ENCODE measurements at regions not wholly inside any gene's neighbourhood (a gene's known extent, or its start where the extent isn't known, plus 50 kb on each side); places are given as distances from the start of the nearest gene placed in this dataset.
"Not testable (repeated sequence)": the region's sequence is repeated elsewhere in the genome, so short reads cannot be mapped to it uniquely, and the experiment has no call there.

- no peak for DNase-seq
These were observed 217.5 kb downstream of the RAP2B start for GRCh38 chr3:153379516-153379915.

- DNase-seq, result no peak
These were observed 223.3 kb downstream of the RAP2B start for GRCh38 chr3:153385343-153385742.

- no peak for DNase-seq
These were observed 230.3 kb downstream of the RAP2B start for GRCh38 chr3:153392363-153392762.

GRCh38 chr3:153394017-153394416 lies 232.0 kb downstream of the RAP2B start:
- DNase-seq, result no peak

- no peak for DNase-seq
These were observed 234.6 kb downstream of the RAP2B start for GRCh38 chr3:153396581-153396980.

GRCh38 chr3:153397794-153398193 lies 235.8 kb downstream of the RAP2B start:
- no peak for DNase-seq

GRCh38 chr3:153399636-153400035 lies 237.6 kb downstream of the RAP2B start:
- DNase-seq, result no peak

- DNase-seq, result no peak
These were observed 238.6 kb downstream of the RAP2B start for GRCh38 chr3:153400641-153401040.

- DNase-seq, result no peak
These were observed 242.1 kb downstream of the RAP2B start for GRCh38 chr3:153404157-153404556.

GRCh38 chr3:153405320-153405719 lies 243.3 kb downstream of the RAP2B start:
- not testable (repeated sequence) for DNase-seq

- no peak for DNase-seq
These were observed 248.5 kb downstream of the RAP2B start for GRCh38 chr3:153410517-153410916.

GRCh38 chr3:153414982-153415381 lies 253.0 kb downstream of the RAP2B start:
- DNase-seq, result no peak

GRCh38 chr3:153422314-153422713 lies 260.3 kb downstream of the RAP2B start:
- no peak for DNase-seq

- not testable (repeated sequence) for DNase-seq
These were observed 261.8 kb downstream of the RAP2B start for GRCh38 chr3:153423820-153424219.

- no peak for DNase-seq
These were observed 264.3 kb downstream of the RAP2B start for GRCh38 chr3:153426344-153426743.

- DNase-seq, result no peak
These were observed 264.8 kb downstream of the RAP2B start for GRCh38 chr3:153426803-153427202.

- DNase-seq, result no peak
These were observed 267.8 kb downstream of the RAP2B start for GRCh38 chr3:153429821-153430220.

- DNase-seq, result no peak
These were observed 269.1 kb downstream of the RAP2B start for GRCh38 chr3:153431076-153431475.

GRCh38 chr3:153437666-153438065 lies 275.6 kb downstream of the RAP2B start:
- DNase-seq, result no peak

- DNase-seq, result no peak
These were observed 276.2 kb downstream of the RAP2B start for GRCh38 chr3:153438271-153438670.

- no peak for DNase-seq
These were observed 277.8 kb downstream of the RAP2B start for GRCh38 chr3:153439780-153440179.

GRCh38 chr3:153440311-153440710 lies 278.3 kb downstream of the RAP2B start:
- no peak for DNase-seq

- no peak for DNase-seq
These were observed 280.4 kb downstream of the RAP2B start for GRCh38 chr3:153442386-153442785.

GRCh38 chr3:153442799-153443487 lies 280.9 kb downstream of the RAP2B start:
- no peak for DNase-seq

- DNase-seq, result no peak
These were observed 281.9 kb downstream of the RAP2B start for GRCh38 chr3:153443961-153444360.

Data from activated CD4-positive, alpha-beta T cell treated with anti-CD3 and anti-CD28 coated beads for 48 hours (primary cell).